GM23338 (cell line): ENCODE measurements at regions not wholly inside any gene's neighbourhood (a gene's known extent, or its start where the extent isn't known, plus 50 kb on each side); places are given as distances from the start of the nearest gene placed in this dataset.

Experiments
- ATAC-seq: fragments of 200-7000 bp; cut with Tn5 transposase; 3 replicates; pipeline ENCODE4 v1.9.1; 2020
- DNase-seq: peaks from one replicate; pipeline ENCODE4 v3.0.0-alpha.2; 2015; ENCODE audit warnings: low spot score
- H2AFZ ChIP-seq: fragments of 200-600 bp; sonication (generic); 2 replicates; pipeline ENCODE4 v1.8.0; 2016; ENCODE audit warnings: antibody characterized with exemption, mild to moderate bottlenecking, moderate library complexity
- H3F3A ChIP-seq: fragments of 200-600 bp; sonication (generic); replicated peaks from 2 replicates; pipeline ENCODE4 v1.8.0; 2017; ENCODE audit warnings: antibody characterized with exemption, mixed run types, low read depth
- H3K27ac ChIP-seq: fragments of 200-600 bp; sonication (generic); 2 replicates; pipeline ENCODE4 v1.6.1; 2016; ENCODE audit warnings: low read depth
- H3K27me3 ChIP-seq: fragments of 200-600 bp; sonication (generic); 2 replicates; pipeline ENCODE4 v1.8.0; 2016; ENCODE audit warnings: mild to moderate bottlenecking, mixed run types, moderate library complexity; ENCODE audit not compliant: insufficient read depth
- H3K36me3 ChIP-seq: fragments of 200-600 bp; sonication (generic); 2 replicates; pipeline ENCODE4 v1.8.0; 2016; ENCODE audit warnings: mild to moderate bottlenecking; ENCODE audit not compliant: insufficient read depth
- H3K4me1 ChIP-seq: fragments of 200-600 bp; sonication (generic); 2 replicates; pipeline ENCODE4 v1.8.0; 2016; ENCODE audit warnings: mild to moderate bottlenecking, moderate library complexity; ENCODE audit not compliant: insufficient read depth
- H3K4me2 ChIP-seq: fragments of 200-600 bp; sonication (generic); 2 replicates; pipeline ENCODE4 v1.7.1; 2017; ENCODE audit warnings: mixed run types
- H3K4me3 ChIP-seq: fragments of 200-600 bp; sonication (generic); 2 replicates; pipeline ENCODE4 v1.6.1; 2016; ENCODE audit warnings: mixed run types
- H3K79me2 ChIP-seq: fragments of 200-600 bp; sonication (generic); replicated peaks from 2 replicates; pipeline ENCODE4 v1.8.0; 2017; ENCODE audit warnings: mild to moderate bottlenecking; ENCODE audit not compliant: insufficient read depth
- H3K9me2 ChIP-seq: fragments of 200-600 bp; sonication (generic); 2 replicates; pipeline ENCODE4 v1.8.0; 2017; ENCODE audit not compliant: insufficient read depth
- H4K20me1 ChIP-seq: fragments of 200-600 bp; sonication (generic); replicated peaks from 2 replicates; pipeline ENCODE4 v1.8.0; 2017; ENCODE audit warnings: mild to moderate bottlenecking; ENCODE audit not compliant: insufficient read depth
- H3K27ac Mint-ChIP-seq: 2 replicates; pipeline ENCODE4 v1.8.0; 2020; ENCODE audit warnings: inconsistent platforms, mild to moderate bottlenecking, moderate library complexity, mixed read lengths
- H3K27me3 Mint-ChIP-seq: 3 replicates; pipeline ENCODE4 v1.8.0; 2022; ENCODE audit warnings: low read depth, mild to moderate bottlenecking, moderate library complexity, mixed read lengths, inconsistent platforms; ENCODE audit not compliant: insufficient read depth, poor library complexity
- H3K36me3 Mint-ChIP-seq: 3 replicates; pipeline ENCODE4 v1.8.0; 2021; ENCODE audit warnings: low read depth, mild to moderate bottlenecking, inconsistent platforms, moderate library complexity, mixed read lengths
- H3K4me1 Mint-ChIP-seq: 3 replicates; pipeline ENCODE4 v1.8.0; 2020; ENCODE audit warnings: mild to moderate bottlenecking, inconsistent platforms, mixed read lengths
- H3K4me3 Mint-ChIP-seq: 3 replicates; pipeline ENCODE4 v1.8.0; 2021; ENCODE audit warnings: moderate library complexity, mild to moderate bottlenecking, inconsistent platforms, mixed read lengths
- H3K9me3 Mint-ChIP-seq: 3 replicates; pipeline ENCODE4 v1.8.0; 2020; ENCODE audit warnings: moderate library complexity, mild to moderate bottlenecking, inconsistent platforms, mixed read lengths
- CREB1 ChIP-seq: fragments of 250-450 bp; sonication (Bioruptor Pico); IDR thresholded peaks from 2 replicates; pipeline ENCODE4 v1.5.0; 2020; ENCODE audit warnings: low read depth, mild to moderate bottlenecking, moderate library complexity
- EZH2 ChIP-seq: fragments of 200-600 bp; sonication (generic); IDR thresholded peaks from one replicate; pipeline ENCODE4 v1.8.0; 2017; ENCODE audit warnings: antibody characterized with exemption, mild to moderate bottlenecking, low read depth; ENCODE audit not compliant: unreplicated experiment
- EZH2phosphoT487 ChIP-seq: fragments of 200-600 bp; sonication (generic); IDR thresholded peaks from one replicate; pipeline ENCODE4 v1.8.1; 2018; ENCODE audit warnings: antibody characterized with exemption; ENCODE audit not compliant: unreplicated experiment
- JUNB ChIP-seq: IDR thresholded peaks from one replicate; pipeline ENCODE4 v1.6.1; 2016; ENCODE audit warnings: antibody characterized with exemption; ENCODE audit not compliant: unreplicated experiment
- NANOG ChIP-seq: IDR thresholded peaks from 2 replicates; pipeline ENCODE4 v1.6.1; 2016; ENCODE audit warnings: antibody characterized with exemption, borderline replicate concordance
- POLR2AphosphoS5 ChIP-seq: IDR thresholded peaks from 2 replicates; pipeline ENCODE4 v1.6.1; 2016; ENCODE audit warnings: antibody characterized with exemption, low read depth
- STAT1 ChIP-seq: IDR thresholded peaks from one replicate; pipeline ENCODE4 v1.6.1; 2016; ENCODE audit warnings: antibody characterized with exemption; ENCODE audit not compliant: unreplicated experiment
- ZNF114 ChIP-seq: fragments of 250-450 bp; sonication (Bioruptor Pico); IDR thresholded peaks from 2 replicates; pipeline ENCODE4 v1.5.0; 2020; ENCODE audit warnings: mild to moderate bottlenecking, moderate library complexity
- ZNF331 ChIP-seq: fragments of 250-450 bp; sonication (Bioruptor Pico); IDR thresholded peaks from 2 replicates; pipeline ENCODE4 v1.5.0; 2020; ENCODE audit warnings: low read depth, mild to moderate bottlenecking, moderate library complexity
- TF ChIP-seq, protein P1 (sequence below): IDR thresholded peaks from one replicate; pipeline ENCODE4 v1.6.1; 2018; ENCODE audit warnings: antibody characterized with exemption; ENCODE audit not compliant: unreplicated experiment
- TF ChIP-seq, protein P2 (sequence below): fragments of 250-450 bp; sonication (Bioruptor Pico); IDR thresholded peaks from 2 replicates; pipeline ENCODE4 v1.5.0; 2020; ENCODE audit warnings: mild to moderate bottlenecking, moderate library complexity
- TF ChIP-seq, protein P3 (sequence below), 2 experiments: fragments of 200-600 bp in 1 of 2; sonication (generic) in 1 of 2; conservative IDR thresholded peaks; 2 replicates each; pipeline versions ENCODE4 v1.5.1 to v1.6.1; 2016 to 2017; ENCODE audit warnings: antibody characterized with exemption in 2 of 2, low read depth in 2 of 2, mild to moderate bottlenecking in 2 of 2, moderate library complexity in 1 of 2
- TF ChIP-seq, protein P4 (sequence below): IDR thresholded peaks from 2 replicates; pipeline ENCODE4 v1.6.1; 2016; ENCODE audit warnings: antibody characterized with exemption

DNA sequence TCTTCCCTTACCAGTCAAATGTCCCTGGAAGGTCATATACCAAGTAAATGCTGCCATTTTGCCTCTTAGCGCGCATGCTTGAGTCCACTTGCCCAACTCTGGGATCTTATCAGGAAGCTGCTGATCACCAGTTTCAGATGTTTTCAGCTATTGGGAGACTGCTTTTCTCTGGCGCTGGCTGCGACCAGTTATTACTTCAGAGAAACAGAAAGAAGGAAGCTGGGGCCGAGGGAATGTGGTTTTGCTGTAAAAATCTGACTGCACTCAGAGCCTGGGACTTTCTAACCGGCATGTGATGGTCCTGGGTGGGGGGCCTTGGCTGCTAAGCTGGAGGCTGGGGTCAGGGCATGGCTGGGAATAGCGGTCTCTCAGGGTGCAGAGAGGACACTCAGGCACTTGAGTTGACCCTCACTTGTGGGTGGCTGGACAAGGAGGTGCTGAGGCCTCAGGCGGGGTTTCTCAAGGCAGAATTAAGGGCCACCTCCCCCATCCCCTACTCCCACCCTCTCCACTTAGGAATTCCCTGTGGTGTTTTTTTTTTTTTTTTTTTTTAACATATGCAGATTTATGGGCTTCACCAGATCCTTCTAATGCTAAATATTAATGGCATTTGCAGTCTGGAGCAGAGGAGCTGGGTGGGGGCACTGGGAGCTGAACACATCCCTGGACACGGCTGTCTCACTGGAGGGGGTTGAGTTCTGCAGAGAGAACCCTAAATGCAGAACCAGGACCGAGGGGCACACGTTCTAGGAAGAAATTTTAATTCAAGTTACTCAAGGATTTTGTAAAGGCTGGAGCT is 145.8 kb downstream of the CYLD start:
- no peak overlapping the region for H3K27ac ChIP-seq
- H3K4me3 ChIP-seq, result no peak overlapping the region
- H3K4me1 ChIP-seq, result no peaks in the 10 kb centered on the region
- H3K9me2 ChIP-seq, result no peaks in the 10 kb centered on the region
- DNase-seq (no peak), ATAC-seq (no peak)
- H4K20me1 ChIP-seq, result no peaks in the 10 kb centered on the region
- H3K79me2 ChIP-seq, result no peaks in the 10 kb centered on the region
- no peak overlapping the region for H3K4me2 ChIP-seq
- Mint-ChIP-seq H3K27ac (no peak overlapping the region), H3K4me3 (no peak overlapping the region), H3K9me3 (peaks cover 2% of the 10 kb centered on the region; the same call in 1 of the 3 replicates), H3K4me1 (peaks cover 15% of the 10 kb centered on the region), H3K36me3 (peaks cover 3% of the 10 kb centered on the region; the same call in 1 of the 3 replicates), H3K27me3 (peaks cover 4% of the 10 kb centered on the region)
- no peaks in the 10 kb centered on the region for H3K36me3 ChIP-seq
- no peaks in the 10 kb centered on the region for H3F3A ChIP-seq
- TF ChIP-seq NANOG (no peak), ZNF331 (CRISPR knock-in tag) (no peak), ZNF114 (CRISPR knock-in tag) (no peak), CREB1 (CRISPR knock-in tag) (no peak), JUNB (no peak), STAT1 (no peak), EZH2 (no peak), EZH2phosphoT487 (no peak), POLR2AphosphoS5 (no peak)
- TF ChIP-seq, protein P1, sequence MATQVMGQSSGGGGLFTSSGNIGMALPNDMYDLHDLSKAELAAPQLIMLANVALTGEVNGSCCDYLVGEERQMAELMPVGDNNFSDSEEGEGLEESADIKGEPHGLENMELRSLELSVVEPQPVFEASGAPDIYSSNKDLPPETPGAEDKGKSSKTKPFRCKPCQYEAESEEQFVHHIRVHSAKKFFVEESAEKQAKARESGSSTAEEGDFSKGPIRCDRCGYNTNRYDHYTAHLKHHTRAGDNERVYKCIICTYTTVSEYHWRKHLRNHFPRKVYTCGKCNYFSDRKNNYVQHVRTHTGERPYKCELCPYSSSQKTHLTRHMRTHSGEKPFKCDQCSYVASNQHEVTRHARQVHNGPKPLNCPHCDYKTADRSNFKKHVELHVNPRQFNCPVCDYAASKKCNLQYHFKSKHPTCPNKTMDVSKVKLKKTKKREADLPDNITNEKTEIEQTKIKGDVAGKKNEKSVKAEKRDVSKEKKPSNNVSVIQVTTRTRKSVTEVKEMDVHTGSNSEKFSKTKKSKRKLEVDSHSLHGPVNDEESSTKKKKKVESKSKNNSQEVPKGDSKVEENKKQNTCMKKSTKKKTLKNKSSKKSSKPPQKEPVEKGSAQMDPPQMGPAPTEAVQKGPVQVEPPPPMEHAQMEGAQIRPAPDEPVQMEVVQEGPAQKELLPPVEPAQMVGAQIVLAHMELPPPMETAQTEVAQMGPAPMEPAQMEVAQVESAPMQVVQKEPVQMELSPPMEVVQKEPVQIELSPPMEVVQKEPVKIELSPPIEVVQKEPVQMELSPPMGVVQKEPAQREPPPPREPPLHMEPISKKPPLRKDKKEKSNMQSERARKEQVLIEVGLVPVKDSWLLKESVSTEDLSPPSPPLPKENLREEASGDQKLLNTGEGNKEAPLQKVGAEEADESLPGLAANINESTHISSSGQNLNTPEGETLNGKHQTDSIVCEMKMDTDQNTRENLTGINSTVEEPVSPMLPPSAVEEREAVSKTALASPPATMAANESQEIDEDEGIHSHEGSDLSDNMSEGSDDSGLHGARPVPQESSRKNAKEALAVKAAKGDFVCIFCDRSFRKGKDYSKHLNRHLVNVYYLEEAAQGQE, result no peak
- TF ChIP-seq, protein P2, sequence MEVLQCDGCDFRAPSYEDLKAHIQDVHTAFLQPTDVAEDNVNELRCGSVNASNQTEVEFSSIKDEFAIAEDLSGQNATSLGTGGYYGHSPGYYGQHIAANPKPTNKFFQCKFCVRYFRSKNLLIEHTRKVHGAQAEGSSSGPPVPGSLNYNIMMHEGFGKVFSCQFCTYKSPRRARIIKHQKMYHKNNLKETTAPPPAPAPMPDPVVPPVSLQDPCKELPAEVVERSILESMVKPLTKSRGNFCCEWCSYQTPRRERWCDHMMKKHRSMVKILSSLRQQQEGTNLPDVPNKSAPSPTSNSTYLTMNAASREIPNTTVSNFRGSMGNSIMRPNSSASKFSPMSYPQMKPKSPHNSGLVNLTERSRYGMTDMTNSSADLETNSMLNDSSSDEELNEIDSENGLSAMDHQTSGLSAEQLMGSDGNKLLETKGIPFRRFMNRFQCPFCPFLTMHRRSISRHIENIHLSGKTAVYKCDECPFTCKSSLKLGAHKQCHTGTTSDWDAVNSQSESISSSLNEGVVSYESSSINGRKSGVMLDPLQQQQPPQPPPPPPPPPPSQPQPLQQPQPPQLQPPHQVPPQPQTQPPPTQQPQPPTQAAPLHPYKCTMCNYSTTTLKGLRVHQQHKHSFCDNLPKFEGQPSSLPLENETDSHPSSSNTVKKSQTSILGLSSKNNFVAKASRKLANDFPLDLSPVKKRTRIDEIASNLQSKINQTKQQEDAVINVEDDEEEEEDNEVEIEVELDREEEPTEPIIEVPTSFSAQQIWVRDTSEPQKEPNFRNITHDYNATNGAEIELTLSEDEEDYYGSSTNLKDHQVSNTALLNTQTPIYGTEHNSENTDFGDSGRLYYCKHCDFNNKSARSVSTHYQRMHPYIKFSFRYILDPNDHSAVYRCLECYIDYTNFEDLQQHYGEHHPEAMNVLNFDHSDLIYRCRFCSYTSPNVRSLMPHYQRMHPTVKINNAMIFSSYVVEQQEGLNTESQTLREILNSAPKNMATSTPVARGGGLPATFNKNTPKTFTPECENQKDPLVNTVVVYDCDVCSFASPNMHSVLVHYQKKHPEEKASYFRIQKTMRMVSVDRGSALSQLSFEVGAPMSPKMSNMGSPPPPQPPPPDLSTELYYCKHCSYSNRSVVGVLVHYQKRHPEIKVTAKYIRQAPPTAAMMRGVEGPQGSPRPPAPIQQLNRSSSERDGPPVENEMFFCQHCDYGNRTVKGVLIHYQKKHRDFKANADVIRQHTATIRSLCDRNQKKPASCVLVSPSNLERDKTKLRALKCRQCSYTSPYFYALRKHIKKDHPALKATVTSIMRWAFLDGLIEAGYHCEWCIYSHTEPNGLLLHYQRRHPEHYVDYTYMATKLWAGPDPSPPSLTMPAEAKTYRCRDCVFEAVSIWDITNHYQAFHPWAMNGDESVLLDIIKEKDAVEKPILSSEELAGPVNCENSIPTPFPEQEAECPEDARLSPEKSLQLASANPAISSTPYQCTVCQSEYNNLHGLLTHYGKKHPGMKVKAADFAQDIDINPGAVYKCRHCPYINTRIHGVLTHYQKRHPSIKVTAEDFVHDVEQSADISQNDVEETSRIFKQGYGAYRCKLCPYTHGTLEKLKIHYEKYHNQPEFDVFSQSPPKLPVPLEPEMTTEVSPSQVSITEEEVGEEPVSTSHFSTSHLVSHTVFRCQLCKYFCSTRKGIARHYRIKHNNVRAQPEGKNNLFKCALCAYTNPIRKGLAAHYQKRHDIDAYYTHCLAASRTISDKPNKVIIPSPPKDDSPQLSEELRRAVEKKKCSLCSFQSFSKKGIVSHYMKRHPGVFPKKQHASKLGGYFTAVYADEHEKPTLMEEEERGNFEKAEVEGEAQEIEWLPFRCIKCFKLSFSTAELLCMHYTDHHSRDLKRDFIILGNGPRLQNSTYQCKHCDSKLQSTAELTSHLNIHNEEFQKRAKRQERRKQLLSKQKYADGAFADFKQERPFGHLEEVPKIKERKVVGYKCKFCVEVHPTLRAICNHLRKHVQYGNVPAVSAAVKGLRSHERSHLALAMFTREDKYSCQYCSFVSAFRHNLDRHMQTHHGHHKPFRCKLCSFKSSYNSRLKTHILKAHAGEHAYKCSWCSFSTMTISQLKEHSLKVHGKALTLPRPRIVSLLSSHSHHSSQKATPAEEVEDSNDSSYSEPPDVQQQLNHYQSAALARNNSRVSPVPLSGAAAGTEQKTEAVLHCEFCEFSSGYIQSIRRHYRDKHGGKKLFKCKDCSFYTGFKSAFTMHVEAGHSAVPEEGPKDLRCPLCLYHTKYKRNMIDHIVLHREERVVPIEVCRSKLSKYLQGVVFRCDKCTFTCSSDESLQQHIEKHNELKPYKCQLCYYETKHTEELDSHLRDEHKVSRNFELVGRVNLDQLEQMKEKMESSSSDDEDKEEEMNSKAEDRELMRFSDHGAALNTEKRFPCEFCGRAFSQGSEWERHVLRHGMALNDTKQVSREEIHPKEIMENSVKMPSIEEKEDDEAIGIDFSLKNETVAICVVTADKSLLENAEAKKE (CRISPR knock-in tag), result no peak
- TF ChIP-seq, protein P3, sequence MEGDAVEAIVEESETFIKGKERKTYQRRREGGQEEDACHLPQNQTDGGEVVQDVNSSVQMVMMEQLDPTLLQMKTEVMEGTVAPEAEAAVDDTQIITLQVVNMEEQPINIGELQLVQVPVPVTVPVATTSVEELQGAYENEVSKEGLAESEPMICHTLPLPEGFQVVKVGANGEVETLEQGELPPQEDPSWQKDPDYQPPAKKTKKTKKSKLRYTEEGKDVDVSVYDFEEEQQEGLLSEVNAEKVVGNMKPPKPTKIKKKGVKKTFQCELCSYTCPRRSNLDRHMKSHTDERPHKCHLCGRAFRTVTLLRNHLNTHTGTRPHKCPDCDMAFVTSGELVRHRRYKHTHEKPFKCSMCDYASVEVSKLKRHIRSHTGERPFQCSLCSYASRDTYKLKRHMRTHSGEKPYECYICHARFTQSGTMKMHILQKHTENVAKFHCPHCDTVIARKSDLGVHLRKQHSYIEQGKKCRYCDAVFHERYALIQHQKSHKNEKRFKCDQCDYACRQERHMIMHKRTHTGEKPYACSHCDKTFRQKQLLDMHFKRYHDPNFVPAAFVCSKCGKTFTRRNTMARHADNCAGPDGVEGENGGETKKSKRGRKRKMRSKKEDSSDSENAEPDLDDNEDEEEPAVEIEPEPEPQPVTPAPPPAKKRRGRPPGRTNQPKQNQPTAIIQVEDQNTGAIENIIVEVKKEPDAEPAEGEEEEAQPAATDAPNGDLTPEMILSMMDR (conservative IDR thresholded peaks at IDR 0.05; ENCODE audit: low read depth in 2 of 2), result no peak
- TF ChIP-seq, protein P4, sequence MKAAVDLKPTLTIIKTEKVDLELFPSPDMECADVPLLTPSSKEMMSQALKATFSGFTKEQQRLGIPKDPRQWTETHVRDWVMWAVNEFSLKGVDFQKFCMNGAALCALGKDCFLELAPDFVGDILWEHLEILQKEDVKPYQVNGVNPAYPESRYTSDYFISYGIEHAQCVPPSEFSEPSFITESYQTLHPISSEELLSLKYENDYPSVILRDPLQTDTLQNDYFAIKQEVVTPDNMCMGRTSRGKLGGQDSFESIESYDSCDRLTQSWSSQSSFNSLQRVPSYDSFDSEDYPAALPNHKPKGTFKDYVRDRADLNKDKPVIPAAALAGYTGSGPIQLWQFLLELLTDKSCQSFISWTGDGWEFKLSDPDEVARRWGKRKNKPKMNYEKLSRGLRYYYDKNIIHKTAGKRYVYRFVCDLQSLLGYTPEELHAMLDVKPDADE, result no peak
- no peak overlapping the region for H2AFZ ChIP-seq
- no peaks in the 10 kb centered on the region for H3K27me3 ChIP-seq
